ENCODE measurements at regions not wholly inside any gene's neighbourhood (a gene's known extent, or its start where the extent isn't known, plus 50 kb on each side); places are given as distances from the start of the nearest gene placed in this dataset.

GRCh38 chr7:49513911-49514310 is 259.5 kb upstream of the VWC2 start:
- TF ChIP-seq POLR2A (IDR thresholded peaks at IDR 0.05) (no peak), CTCF (IDR thresholded peaks at IDR 0.05 in 4 of 5, conservative IDR thresholded peaks at IDR 0.05 in 1 of 5) (no peak)
